ENCODE measurements at regions not wholly inside any gene's neighbourhood (a gene's known extent, or its start where the extent isn't known, plus 50 kb on each side); places are given as distances from the start of the nearest gene placed in this dataset.

DNA sequence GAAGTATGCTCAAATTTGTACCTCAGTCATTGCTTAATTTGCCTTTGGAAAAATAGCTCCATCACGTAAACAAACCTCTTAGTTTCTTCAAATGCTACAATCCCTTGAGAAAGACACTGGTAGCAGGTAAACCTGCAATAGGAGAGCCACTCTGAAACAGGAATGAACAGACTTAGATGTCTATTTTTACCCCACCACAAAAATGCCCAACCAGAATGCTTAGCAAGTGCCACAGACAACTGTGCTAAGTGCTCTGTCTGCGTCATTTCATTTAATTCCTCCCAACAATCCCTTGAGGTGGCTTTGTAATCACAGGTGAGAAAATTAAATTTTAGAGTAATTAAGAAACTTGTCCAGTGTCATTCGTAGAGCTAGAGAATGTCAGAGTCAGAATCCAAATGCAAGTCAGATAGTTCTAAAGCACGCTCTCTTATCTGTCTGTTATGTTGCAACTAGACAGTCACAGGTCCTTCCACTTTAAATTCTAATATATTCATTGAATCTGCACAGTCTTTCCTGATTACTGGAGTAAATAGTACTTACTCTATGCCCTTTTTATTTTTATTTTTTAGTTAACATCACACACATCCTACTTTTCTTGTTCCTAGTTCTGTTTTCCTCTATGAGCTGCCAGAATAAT lies 89.0 kb upstream of the GRIA4 start:
- H3K27me3 ChIP-seq (ENCODE audit: insufficient read depth, poor library complexity, severe bottlenecking), result no peaks in the 10 kb centered on the region
- no peaks in the 10 kb centered on the region for H3K36me3 ChIP-seq (ENCODE audit: low read depth)
- TF ChIP-seq, protein P1, sequence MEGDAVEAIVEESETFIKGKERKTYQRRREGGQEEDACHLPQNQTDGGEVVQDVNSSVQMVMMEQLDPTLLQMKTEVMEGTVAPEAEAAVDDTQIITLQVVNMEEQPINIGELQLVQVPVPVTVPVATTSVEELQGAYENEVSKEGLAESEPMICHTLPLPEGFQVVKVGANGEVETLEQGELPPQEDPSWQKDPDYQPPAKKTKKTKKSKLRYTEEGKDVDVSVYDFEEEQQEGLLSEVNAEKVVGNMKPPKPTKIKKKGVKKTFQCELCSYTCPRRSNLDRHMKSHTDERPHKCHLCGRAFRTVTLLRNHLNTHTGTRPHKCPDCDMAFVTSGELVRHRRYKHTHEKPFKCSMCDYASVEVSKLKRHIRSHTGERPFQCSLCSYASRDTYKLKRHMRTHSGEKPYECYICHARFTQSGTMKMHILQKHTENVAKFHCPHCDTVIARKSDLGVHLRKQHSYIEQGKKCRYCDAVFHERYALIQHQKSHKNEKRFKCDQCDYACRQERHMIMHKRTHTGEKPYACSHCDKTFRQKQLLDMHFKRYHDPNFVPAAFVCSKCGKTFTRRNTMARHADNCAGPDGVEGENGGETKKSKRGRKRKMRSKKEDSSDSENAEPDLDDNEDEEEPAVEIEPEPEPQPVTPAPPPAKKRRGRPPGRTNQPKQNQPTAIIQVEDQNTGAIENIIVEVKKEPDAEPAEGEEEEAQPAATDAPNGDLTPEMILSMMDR (IDR thresholded peaks at IDR 0.05; ENCODE audit: poor library complexity, severe bottlenecking), result no peak
- H3K27ac ChIP-seq (ENCODE audit: poor library complexity, severe bottlenecking), result no peak overlapping the region
- ATAC-seq (ENCODE audit: low read depth) (no peak), DNase-seq (ENCODE audit: low spot score) (no peak)
- H3K4me3 ChIP-seq (ENCODE audit: severe bottlenecking), result no peak overlapping the region
- no peaks in the 10 kb centered on the region for H3K9me3 ChIP-seq (ENCODE audit: severe bottlenecking)
- H3K4me1 ChIP-seq (ENCODE audit: insufficient read depth, poor library complexity, severe bottlenecking), result no peaks in the 10 kb centered on the region

DNA sequence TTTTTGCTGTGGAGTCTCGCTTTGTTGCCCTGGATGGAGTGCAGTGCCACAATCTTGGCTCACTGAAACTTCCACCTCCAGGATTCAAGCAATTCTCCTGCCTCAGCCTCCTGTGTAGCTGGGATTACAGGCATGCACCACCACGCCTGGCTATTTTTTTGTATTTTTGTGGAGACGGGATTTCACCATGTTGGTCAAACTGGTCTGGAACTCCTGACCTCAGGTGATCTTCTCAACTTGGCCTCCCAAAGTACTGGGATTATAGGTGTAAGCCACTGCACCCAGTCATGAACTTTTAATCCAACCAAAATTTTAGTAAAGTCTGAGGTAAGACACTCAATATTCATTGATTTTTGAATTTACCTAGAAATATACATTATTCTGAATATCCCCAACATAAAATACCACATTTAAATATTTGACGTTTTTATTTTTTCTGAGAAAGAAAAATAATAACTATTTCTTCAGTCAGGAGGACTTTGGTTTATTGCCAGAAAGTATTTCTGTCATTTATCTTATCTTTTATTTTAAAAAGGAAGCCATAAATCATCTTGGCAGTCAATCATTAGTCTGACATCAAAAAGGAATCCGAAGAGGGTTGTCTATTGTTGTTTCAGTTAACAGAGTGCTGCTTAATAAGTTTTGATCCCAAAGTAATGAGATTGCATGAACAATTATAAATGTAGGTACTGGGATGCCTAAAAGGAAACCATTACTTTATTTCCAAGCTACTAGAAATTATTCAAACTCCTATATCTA lies 102.2 kb upstream of the GRIA4 start:
- DNase-seq (ENCODE audit: low spot score), result no peak
- Histone ChIP-seq H3K36me3 (ENCODE audit: low read depth) (no peaks in the 10 kb centered on the region), H3K9me3 (ENCODE audit: severe bottlenecking) (no peaks in the 10 kb centered on the region), H3K27ac (ENCODE audit: poor library complexity, severe bottlenecking) (no peak overlapping the region), H3K4me1 (ENCODE audit: insufficient read depth, poor library complexity, severe bottlenecking) (no peaks in the 10 kb centered on the region), H3K4me3 (ENCODE audit: severe bottlenecking) (no peak overlapping the region), H3K27me3 (ENCODE audit: insufficient read depth, poor library complexity, severe bottlenecking) (no peaks in the 10 kb centered on the region)
- no peak for ATAC-seq (ENCODE audit: low read depth)
- TF ChIP-seq, protein P1 (IDR thresholded peaks at IDR 0.05; ENCODE audit: poor library complexity, severe bottlenecking), result no peak

DNA sequence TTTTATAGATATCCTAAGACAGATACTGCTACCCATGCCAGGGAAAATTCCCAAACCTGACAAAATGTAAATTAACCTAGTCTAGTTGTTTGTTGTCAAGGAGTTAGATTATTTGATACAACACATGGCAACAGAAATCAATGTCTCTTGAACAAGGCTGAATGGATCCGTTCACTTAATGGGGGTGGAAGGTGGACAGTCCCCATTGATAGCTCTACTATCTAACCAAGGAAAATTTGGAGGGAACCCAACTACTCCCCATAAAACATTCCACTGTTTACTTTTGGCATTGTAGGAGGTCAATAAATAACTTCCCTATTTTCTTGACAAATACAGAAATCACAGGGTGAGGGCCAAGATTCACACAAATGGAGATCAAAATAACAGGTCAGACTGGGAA lies 117.9 kb upstream of the GRIA4 start:
- TF ChIP-seq, protein P1 (IDR thresholded peaks at IDR 0.05; ENCODE audit: poor library complexity, severe bottlenecking), result no peak
- DNase-seq (ENCODE audit: low spot score) (no peak), ATAC-seq (ENCODE audit: low read depth) (no peak)
- Histone ChIP-seq H3K4me3 (ENCODE audit: severe bottlenecking) (no peak overlapping the region), H3K27me3 (ENCODE audit: insufficient read depth, poor library complexity, severe bottlenecking) (no peaks in the 10 kb centered on the region), H3K4me1 (ENCODE audit: insufficient read depth, poor library complexity, severe bottlenecking) (no peaks in the 10 kb centered on the region), H3K27ac (ENCODE audit: poor library complexity, severe bottlenecking) (no peak overlapping the region), H3K36me3 (ENCODE audit: low read depth) (no peaks in the 10 kb centered on the region), H3K9me3 (ENCODE audit: severe bottlenecking) (no peaks in the 10 kb centered on the region)

DNA sequence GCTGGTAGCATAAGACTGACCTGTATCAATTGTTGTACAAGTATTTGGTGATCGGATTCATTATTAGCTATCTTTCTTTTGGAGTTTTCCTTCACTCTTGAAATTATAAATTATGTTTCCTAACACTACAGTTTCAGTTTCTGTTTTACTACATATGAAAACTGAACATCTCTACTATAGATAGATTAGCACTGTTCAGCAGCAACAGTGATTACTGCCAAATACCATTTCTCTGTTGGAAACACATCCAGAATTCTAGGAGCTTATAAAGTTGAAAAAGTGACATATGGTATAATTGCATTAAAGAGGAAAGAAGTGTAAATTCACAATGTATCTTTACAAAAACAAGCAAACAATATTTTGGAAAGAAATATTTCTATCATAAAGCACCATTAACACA lies 118.5 kb upstream of the GRIA4 start:
- Histone ChIP-seq H3K4me3 (ENCODE audit: severe bottlenecking) (no peak overlapping the region), H3K4me1 (ENCODE audit: insufficient read depth, poor library complexity, severe bottlenecking) (no peaks in the 10 kb centered on the region), H3K9me3 (ENCODE audit: severe bottlenecking) (no peaks in the 10 kb centered on the region), H3K36me3 (ENCODE audit: low read depth) (no peaks in the 10 kb centered on the region), H3K27ac (ENCODE audit: poor library complexity, severe bottlenecking) (no peak overlapping the region), H3K27me3 (ENCODE audit: insufficient read depth, poor library complexity, severe bottlenecking) (no peaks in the 10 kb centered on the region)
- TF ChIP-seq, protein P1 (IDR thresholded peaks at IDR 0.05; ENCODE audit: poor library complexity, severe bottlenecking), result no peak
- DNase-seq (ENCODE audit: low spot score) (no peak), ATAC-seq (ENCODE audit: low read depth) (no peak)

DNA sequence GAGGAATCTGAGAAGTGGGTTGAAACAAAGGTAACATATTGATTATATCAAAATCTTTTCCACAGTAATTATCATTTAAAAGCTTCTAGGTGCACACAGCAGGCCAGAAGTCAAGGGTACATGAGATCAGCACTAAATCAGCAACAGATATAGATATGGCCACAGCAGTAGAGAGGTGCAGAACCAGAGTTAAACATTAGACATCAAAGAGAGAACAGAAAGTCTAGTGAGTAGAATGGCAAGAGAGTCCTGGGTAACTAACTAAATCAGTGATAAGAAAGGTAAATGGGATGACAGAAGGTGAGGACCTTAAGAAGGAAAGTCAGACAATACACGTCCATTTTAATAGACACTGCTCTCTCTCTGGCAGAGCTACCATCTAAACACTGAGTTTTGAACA lies 119.5 kb upstream of the GRIA4 start:
- Histone ChIP-seq H3K27me3 (ENCODE audit: insufficient read depth, poor library complexity, severe bottlenecking) (no peaks in the 10 kb centered on the region), H3K4me3 (ENCODE audit: severe bottlenecking) (no peak overlapping the region), H3K27ac (ENCODE audit: poor library complexity, severe bottlenecking) (no peak overlapping the region), H3K36me3 (ENCODE audit: low read depth) (no peaks in the 10 kb centered on the region), H3K9me3 (ENCODE audit: severe bottlenecking) (no peaks in the 10 kb centered on the region), H3K4me1 (ENCODE audit: insufficient read depth, poor library complexity, severe bottlenecking) (no peaks in the 10 kb centered on the region)
- TF ChIP-seq, protein P1 (IDR thresholded peaks at IDR 0.05; ENCODE audit: poor library complexity, severe bottlenecking), result no peak
- DNase-seq (ENCODE audit: low spot score), result no peak
- no peak for ATAC-seq (ENCODE audit: low read depth)
